Stimulated activated CD4-positive, alpha-beta T cell treated with anti-CD3 and anti-CD28 coated beads, Interleukin-15, amount 100 ng/mL, for 1 hour (primary cell): ENCODE measurements at regions not wholly inside any gene's neighbourhood (a gene's known extent, or its start where the extent isn't known, plus 50 kb on each side); places are given as distances from the start of the nearest gene placed in this dataset.

ENCODE experiments used
- DNase-seq, 2 donors: peaks; one replicate each; pipeline ENCODE4 v3.0.0-alpha.2; 2020; ENCODE audit warnings: low read depth in 1 of 2, low spot score in 1 of 2

DNA sequence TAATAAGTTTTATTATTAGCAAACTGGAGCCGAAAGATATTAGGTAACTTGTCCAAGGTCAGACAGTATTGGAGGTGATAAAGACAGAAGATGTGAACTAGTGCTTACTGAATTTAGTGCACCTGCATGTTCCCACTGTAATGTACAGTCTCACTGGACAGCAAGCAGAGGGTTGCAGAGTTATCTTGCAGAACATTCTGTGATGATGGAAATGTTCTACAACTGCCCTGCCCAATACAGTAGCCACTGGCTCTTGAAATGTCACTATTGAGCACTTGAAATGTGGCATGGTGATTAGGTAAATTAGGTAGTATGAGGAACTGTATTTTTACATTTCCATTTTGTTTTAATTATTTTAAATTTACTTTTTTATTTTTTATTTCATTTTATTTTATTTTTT, 356.6 kb downstream of the EPHA4 start:
- no peak for DNase-seq

DNA sequence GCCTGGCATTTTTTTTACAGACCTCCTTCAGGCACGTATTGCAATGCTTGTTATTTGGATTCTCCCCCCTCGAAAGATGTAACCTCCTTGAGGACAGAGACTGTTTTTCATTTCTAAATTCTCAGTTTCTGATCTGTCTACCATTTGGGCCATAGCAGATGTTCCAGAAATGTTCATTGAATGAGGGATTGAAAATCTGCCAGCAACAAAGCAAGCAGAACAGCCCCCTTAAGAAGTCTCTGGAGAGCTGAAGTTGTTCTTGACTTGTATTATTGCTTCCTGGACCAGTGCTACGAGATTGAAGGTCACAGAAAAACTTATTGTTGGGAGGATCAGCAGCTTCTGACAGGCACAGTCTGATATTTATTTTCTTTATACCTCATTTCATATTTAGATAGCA, 355.5 kb downstream of the EPHA4 start:
- no peak for DNase-seq

DNA sequence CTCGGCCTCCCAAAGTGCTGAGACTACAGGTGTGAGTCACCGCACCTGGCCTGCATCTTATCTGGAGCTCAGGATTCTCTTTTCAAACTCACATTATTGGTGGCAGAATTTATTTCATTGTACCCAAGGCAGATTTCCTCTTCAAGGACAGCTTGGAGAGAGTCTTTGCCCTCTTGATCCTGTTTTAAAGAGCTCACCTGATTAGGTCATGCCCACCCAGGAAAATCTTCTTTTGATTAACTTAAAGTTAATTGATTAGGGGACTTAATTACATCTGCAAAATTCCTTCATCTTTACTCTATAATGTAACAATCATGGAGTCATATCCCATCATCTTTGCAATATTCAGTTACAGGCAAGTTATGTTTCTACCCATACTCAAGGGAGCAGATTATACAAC, 346.4 kb downstream of the EPHA4 start:
- no peak for DNase-seq

DNA sequence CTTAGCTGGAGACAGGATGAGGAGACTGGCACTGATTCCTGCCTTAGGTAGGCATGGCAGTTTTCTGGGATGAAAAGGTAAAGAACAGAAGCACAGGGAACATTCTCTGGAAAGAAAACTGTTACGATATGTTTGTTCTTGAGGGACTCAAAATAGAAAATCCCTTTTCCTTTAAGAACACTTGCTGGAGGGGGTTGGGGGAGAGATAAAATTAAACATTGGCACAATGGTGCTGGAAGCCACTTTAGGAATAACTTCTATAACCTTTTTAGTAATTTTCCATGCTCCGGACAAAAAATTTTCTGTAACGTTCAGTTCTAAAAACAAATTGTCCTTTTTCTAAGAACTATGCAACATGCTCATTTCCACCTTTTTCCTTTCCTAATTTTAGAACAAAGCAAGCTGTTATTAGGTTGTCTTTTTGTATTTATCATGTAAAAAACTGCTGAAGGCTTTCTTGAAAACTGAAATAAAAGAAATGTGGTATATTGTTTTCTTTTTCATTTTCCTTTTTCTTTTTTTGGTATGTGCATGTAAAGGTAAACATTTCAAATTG, 343.8 kb downstream of the EPHA4 start:
- no peak for DNase-seq

DNA sequence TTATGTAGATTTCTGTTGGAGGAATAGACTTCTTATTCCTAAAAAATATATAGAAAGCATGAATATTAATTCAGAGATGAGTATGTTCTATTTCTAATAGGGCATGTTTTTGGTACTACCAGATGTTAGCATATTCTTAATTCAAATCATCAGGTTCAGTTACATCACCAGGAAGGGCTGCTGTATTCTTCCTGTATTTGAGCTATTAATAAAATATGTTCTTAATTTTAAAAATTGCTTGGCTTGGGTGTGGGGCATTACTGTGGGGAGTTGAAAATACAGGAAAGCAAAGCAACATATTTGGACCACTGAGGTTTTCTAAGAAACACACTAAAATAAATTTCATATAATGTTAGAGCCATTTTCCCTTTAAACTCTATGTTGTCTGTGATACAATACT, 343.0 kb downstream of the EPHA4 start:
- no peak for DNase-seq

DNA sequence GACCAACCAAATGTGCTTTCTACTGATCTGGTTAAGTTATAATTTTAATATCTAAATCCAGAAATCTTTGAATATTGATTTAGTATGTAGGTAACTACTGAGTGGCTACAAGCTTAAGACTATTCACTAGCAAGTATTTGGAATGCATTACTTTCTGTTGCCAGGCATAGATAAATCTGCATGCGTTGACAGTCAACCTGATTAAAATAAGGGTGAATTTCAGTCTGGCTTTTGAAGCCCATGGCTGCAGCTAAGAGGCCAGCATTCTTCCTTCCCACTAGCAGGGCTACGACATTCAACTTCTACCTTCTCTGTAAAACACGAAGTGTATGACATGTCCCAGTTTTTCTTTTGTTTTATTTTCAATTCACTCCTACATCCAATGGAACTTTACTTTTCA, 340.6 kb downstream of the EPHA4 start:
- DNase-seq = no peak

DNA sequence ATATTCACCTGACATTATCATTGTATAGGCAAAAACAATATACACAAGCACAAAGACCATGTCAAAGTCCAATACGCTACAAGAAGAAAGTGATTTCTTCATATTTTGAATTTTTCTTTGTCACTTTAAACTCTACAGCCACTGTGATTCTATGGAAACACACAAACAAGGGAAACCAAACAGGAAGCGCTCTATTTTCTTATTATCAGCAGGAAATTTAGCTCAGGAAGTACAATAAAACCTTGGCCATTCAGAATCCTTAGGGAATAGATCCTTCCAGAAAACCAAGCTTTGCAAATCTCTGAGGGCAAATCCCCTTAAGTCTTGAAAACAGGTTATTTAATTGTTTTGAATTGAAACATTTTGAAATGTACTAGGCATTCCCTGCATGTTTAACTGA, 336.2 kb downstream of the EPHA4 start:
- DNase-seq = no peak

DNA sequence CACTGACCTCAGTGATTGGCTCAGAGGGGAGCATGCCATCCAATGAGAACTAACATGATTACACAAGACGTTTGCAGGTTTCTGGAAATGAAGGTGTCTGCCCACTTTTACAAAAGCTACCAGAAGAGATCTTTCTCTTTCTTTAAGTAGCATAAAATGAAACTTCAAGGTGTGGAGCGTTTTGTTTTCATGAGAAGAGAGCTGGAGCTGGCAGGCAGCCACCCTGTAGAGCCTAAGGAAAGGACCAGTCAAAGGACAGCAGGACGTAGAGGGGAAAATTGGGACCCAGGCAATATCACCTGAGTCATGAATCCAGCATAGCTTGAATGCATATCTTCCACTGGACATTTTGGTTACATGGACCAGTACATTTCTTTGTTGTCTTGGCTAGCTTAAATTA, 331.0 kb downstream of the EPHA4 start:
- DNase-seq = no peak

DNA sequence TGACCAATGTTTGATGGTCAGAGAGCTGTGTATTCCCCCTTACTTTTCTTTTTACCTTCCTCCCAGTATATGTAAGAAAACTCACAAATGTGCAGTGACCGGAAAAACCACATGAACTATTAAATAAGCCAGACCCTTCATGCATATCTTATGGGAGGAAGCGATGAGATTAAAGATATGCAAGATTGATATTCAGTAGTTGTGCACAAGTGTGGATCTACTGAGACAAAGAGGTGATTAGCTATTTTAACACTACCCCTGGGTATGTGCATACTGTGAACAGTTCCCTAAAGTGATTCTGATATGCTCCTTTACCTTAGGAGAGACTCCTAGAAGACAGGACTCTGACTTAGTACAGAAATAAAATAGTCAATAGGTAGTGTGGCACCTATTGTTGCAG, 328.3 kb downstream of the EPHA4 start:
- DNase-seq = no peak

DNA sequence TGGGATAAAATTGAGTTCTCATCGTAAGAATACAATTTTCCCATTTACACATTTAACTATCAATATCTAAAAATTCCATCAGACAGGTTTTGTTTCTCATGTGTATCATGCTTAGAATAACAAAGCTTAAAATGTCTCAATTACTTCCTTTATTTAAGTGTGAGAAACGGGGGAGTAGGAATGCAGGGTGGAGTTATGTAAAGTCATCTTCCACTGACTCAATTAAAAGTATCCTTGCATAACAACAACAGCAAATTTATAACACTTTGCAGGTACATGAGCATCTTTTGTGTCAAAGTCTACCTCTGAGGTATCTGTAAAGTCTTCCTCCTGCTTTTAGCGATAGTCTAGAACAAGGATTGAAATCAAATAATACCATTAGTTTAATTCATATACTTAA, 327.1 kb downstream of the EPHA4 start:
- no peak for DNase-seq

DNA sequence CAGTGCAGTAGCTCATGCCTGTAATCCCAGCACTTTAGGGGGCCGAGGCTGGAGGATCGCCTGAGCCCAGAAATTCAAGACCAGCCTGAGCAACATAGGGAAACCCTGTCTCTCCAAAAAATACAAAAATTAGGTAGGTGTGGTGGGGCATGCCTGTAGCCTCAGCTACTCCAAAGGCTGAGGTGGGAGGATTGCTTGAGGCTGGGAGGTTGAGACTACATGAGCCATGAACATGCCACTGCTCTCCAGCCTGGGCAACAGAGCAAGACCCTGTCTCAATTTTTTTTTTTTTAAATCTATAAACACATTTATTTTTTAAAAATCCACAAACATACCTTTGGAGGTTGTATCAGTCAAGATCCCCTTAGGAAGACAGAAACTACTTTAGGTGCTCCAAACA, 326.3 kb downstream of the EPHA4 start:
- DNase-seq = no peak

DNA sequence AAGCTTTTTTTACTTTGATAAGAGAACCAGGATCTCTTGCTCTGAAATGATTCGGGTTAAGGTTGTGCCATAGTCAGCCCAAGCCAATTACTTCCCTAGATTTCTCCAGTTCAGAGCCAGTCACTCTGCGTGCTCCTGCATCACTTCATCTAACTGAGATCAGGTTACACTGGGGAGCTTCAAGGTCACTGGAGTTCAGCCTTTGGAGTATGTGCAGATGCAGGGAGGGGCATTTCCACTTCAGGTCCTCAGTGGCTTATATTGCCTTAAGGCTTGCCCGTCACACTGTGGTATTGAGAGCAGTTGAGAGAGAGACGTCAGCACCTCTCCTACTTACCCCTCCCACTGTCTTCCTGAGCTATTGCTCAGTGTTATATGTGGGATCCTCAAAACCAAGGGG, 317.8 kb downstream of the EPHA4 start:
- no peak for DNase-seq

DNA sequence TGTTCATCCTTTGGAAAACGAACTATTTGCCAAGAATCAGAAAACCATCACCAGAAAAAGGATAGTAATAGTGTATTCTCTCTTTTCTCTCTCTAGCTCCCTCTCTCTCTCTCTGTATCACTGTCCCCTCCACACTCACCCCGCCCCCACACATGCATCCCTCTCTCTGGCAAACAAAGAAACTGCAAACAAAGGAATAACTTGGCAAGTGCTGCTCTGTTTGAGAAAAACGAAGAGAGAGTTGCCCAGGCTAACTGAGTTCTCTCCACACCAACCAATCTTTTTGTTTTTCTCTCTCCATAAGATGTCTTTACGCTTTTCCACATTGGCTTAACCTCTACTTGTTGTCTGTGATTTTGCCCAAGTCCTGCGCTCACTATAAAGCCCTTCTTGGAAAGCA, 316.2 kb downstream of the EPHA4 start:
- DNase-seq = no peak

DNA sequence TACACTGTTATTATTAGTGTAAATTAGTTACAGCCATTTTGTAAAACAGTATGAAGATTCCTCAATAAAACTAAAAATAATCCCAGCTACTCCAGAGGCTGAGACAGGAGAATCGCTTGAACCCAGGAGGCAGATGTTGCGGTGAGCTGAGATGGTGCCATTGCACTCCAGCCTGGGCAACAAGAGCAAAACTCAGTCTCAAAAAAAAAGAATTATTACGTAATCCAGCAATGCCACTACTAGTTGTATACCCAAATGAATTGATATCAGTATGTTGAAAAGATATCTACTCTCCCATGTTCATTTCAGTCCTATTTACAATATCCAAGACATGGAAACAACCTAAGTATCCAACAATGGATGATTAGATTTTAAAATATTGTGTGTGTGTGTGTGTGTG, 313.6 kb downstream of the EPHA4 start:
- no peak for DNase-seq

DNA sequence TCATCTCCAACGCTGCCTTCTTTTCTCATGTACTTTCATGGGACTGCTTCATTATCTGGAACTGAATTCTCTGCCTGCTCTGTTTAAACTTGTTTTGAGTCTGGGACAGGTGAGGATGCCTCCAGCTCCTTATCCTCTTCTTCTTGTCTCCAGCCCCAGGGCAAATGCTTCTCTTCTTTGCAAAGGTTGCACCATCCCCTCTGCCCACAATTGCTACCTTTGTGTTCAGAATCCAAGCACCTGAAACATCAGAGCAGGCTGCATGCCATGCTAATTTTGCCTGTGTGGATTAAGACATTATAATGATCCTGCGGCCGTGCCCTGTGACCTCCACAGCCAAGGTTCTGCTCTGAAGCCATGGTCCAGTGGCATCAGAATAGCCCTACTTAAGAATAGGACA, 309.5 kb downstream of the EPHA4 start:
- DNase-seq = no peak

DNA sequence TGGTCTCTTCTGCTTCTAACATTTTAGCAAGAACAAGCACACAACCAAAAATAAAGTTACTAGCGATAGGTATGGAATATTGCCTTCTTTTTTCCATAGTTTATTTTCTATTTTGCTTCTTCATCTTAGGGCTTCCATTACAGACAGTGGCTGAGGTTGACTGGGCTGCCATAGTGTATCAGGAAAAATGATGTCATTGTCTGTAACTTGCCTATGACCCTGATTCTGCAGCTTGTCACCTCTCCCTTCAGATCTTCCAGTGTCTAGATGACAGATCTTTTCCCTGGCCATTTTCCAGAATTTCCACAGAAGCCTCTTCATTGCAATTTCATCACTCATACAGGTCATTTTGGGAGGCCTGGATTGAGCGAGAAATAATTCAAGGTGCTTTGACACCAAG, 308.5 kb downstream of the EPHA4 start:
- DNase-seq = no peak

DNA sequence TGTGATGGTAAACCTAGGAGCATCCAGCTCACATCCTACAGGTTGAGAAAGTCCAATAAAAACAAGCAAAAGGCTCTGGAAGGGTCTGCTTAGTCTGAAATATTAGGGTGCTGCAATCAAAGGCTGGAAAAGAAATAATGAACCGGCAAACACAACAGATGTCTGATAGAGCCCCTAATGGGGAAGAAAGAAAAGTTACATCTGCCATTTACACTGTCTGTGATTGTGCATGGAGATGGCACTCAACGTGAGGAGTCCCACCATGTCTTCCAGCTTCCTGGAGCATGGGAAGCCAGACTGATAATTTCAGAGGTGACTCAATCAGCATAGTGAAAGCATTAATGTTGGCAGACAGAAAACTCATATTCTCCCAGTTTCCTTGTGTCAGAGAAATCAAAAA, 307.8 kb downstream of the EPHA4 start:
- DNase-seq = no peak

DNA sequence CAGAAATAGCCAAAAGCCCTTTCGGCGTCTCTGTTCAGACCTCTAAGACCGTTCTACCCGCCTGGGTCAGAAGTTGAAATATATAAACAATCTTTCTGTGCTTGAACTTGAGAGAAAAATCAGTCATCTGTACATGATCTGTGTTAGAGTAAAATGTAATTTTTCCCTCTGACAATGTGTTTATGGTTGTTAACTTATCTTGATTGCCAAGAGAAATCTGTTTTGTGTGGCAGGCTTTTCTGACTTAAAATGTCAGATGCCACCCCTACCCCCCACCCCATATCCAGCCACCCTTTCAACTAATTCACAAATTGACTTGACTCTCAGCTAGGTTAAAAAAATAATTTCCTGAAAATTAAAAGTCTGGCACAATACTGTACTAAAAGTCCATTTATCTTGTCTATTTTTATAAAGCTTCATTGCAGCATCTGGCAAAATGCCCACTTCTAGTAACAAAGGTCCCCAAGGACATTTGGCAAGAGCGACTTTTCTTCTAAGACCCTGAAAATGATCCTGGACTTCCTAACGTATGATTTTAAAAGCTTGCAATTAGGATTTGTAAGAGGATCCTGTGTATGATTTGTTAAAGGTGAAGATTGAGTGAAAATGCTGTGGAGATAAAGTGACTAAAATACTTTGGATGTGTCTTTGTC, 304.2 kb downstream of the EPHA4 start:
- no peak for DNase-seq

DNA sequence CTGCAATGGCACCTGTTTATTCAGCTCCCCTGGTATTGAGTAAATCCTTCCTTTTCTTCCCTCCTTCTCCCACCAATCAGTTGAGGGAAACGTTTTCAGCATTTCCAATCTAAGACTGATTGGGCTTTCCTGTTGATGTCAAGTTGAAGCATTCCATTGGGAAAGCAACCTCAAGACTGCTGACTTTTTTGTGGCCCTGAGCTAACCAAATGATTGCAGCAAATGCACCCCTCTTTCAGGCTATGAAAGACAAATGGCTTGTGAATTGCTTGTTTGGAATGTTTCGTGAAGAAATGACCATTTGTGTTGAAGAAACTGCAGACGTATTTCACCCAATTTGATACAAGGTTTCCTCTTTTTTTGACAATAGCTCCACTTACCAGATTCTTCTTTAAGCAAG, 303.5 kb downstream of the EPHA4 start:
- no peak for DNase-seq

DNA sequence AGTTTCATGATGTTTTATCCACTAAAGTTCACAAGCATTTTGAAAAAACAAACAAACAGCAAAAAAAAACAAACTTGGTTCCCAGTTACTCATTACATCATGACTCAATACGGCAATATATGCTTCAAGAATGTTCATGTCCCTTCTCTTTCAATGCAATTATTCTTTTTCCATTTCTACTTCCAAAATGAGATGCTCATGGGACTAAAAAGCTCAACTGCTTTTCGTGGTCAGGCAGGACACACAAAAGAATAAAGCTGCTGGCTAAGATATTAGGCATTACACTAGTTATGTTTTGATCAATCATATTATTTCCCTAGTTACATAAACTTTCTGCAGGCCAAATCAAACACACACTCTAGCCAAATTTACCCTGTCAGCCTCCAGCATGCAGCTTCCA, 301.3 kb downstream of the EPHA4 start:
- DNase-seq = no peak

DNA sequence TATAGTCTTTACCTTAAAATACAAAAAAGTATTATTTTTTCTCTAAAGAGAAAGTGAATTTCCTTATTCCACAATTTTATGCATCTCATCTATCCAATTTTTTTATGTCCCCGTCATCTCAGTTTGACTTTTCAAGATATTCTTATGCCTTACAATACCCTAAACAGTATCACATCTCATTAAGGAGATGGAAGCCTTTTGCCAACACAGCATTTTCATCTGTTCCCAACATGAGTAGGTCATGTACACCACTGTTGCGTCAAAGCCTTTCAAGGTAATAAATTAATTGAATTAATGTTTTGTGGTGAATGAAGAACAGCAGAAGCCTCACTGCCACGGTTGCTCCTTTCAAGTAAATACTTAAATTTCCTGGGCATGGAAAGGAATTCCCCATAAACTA, 299.4 kb downstream of the EPHA4 start:
- no peak for DNase-seq

DNA sequence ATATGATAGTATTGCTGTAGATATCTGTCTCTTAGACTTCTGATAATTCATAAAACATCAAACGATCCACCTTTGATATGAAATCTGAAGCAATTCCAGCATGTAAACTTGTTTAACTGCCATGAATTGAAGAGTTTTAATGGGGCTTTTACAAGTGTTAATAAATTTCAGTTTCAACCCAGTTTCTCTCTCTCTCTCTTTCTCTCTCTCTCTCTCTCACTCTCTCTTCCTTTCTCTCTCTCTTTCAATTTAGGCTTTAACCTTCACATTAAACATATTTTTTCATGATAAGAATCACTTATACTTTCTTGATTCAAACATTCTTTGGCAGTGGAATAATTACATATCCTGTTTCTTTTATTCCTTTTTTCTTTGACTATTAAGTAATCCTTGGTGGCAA, 296.1 kb downstream of the EPHA4 start:
- DNase-seq = no peak

DNA sequence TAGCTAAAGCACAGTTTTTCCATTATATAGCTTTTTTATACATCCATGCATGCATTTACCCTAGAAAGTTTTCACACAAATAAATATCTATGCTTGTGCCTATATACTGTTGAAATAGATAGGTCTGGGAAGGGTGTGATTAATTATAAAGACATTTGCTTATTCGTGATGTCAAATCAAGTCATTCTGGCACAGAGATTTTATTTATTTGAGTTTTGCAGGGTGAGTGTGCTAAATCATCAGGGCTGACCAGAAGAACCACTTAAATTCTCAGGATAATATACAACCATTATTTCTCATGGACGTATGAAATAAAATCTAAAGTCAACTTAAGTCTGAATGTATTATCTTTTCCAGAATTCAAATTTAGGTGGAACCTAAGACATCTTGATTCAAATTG, 295.5 kb downstream of the EPHA4 start:
- DNase-seq = no peak

DNA sequence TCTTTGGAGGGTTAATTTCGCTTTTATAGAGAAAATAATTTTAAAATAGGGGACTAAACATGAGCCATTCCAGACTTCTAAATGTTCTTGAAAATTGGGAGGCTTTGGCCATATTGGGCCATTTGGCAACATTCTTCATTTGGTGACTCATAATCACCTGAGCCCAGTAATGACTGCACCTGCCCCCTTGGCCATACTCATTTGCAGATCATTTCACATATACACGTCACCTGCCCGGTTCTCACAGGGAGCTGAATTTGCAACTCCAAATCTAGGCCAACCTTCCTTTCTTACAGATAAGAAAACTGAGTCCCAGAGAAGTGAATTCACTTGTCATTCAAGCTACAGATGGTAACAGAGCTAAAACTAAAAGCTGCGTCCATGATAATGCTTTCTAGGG, 289.7 kb downstream of the EPHA4 start:
- no peak for DNase-seq
